Right lobe of liver (tissue), 6 donors: ENCODE measurements at regions not wholly inside any gene's neighbourhood (a gene's known extent, or its start where the extent isn't known, plus 50 kb on each side); places are given as distances from the start of the nearest gene placed in this dataset.

ENCODE experiments used
- ATAC-seq, 4 donors: fragments of 200-7000 bp; cut with Tn5 transposase; one replicate each; pipeline ENCODE4 v1.9.1; 2020; ENCODE audit warnings: mild to moderate bottlenecking in 4 of 4, moderate library complexity in 4 of 4
- DNase-seq, 3 donors: peaks; one replicate each; pipeline ENCODE4 v3.0.0-alpha.2; 2020
- H3K27ac ChIP-seq, 3 donors: fragments of 200-600 bp; one replicate each; pipeline ENCODE4 v1.8.0; 2022
- H3K27me3 ChIP-seq, 2 donors: fragments of 200-600 bp; one replicate each; pipeline ENCODE4 v1.8.0; 2022
- H3K36me3 ChIP-seq, 4 donors: fragments of 200-600 bp; sonication (generic) in 1 of 4; one replicate each; pipeline versions ENCODE4 v1.5.1 to v1.8.0; 2017 to 2022; ENCODE audit warnings: control low read depth in 1 of 4
- H3K4me1 ChIP-seq, 4 donors: fragments of 200-600 bp; sonication (generic) in 1 of 4; one replicate each; pipeline versions ENCODE4 v1.5.1 to v1.8.0; 2017 to 2022; ENCODE audit warnings: control low read depth in 1 of 4
- H3K4me3 ChIP-seq, 3 donors: fragments of 200-600 bp; one replicate each; pipeline ENCODE4 v1.8.0; 2022
- H3K9me3 ChIP-seq, 4 donors: fragments of 200-600 bp; sonication (generic) in 1 of 4; one replicate each; pipeline versions ENCODE4 v1.5.1 to v1.8.0; 2017 to 2022; ENCODE audit warnings: control low read depth in 1 of 4
- CTCF ChIP-seq, 4 donors: fragments of 200-600 bp in 3 of 4; fragments of 450-650 bp in 1 of 4; IDR thresholded peaks; one replicate each; pipeline versions ENCODE4 v1.5.1 to v1.8.0; 2016 to 2022; ENCODE audit warnings: antibody characterized with exemption in 4 of 4, mild to moderate bottlenecking in 2 of 4
- POLR2A ChIP-seq: fragments of 450-650 bp; IDR thresholded peaks from one replicate; pipeline ENCODE4 v1.6.1; 2017; ENCODE audit warnings: antibody characterized with exemption, mild to moderate bottlenecking
- WGBS: methylation state at CpG from one replicate; pipeline ENCODE4 v1.1.6; 2018; ENCODE audit warnings: low coverage, low lambda C conversion rate; ENCODE audit not compliant: insufficient coverage; ENCODE audit errors: missing lambda C conversion rate; 5-methylcytosine and 5-hydroxymethylcytosine counted together
- intact Hi-C, 2 donors: fragments of 100-400 bp; cut with DNase I; formaldehyde crosslinking; loops; one replicate each; pipeline versions ENCODE4 v1.11.2 to v1.14.1; 2022
- donor health status: DM: no; HTN: yes; CAD: no.
- donor health status: DM: no; HTN: no; CAD: no.
- donor health status: DM: no; HTN: no; CAD: no.
- donor health status: DM: no; HTN: yes; CAD: no.
- donor health status: DM: no; HTN: yes; CAD: no.

- ATAC-seq (no peak), DNase-seq (no peak)
- intact Hi-C loops = no loop called here
- Histone ChIP-seq H3K36me3 (no peaks in the 10 kb centered on the region), H3K4me1 (no peaks in the 10 kb centered on the region), H3K9me3 (no peaks in the 10 kb centered on the region), H3K4me3 (no peak overlapping the region), H3K27me3 (no peaks in the 10 kb centered on the region), H3K27ac (no peak overlapping the region)
- WGBS = 81% methylated on average over 5 of the region's 5 CpGs
- no peak for TF ChIP-seq CTCF (IDR thresholded peaks at IDR 0.05)
Measured at GRCh38 chr12:19641235-19642080, 202.2 kb downstream of the AEBP2 start.

DNA sequence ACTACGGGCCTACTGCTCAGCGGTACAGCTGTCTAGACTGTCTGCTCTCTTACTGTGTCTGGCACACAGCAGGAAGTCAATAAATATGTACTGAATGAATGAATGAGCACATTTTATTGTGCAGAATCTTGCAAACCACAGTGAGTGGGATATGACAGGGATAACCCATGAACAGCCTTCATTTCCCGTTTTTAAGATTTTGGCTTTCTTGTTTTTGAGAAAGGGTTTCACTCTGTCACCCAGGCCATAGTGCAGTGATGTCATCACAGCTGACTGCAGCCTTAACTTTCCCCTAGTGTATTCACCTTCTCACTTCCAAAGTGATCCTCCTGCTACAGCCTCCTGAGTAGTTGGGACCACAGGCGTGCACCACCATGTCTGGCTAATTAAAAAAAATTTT is 203.1 kb downstream of the AEBP2 start:
- Histone ChIP-seq H3K27ac (no peak overlapping the region), H3K27me3 (no peaks in the 10 kb centered on the region), H3K4me3 (no peak overlapping the region), H3K9me3 (no peaks in the 10 kb centered on the region), H3K36me3 (no peaks in the 10 kb centered on the region), H3K4me1 (no peaks in the 10 kb centered on the region)
- TF ChIP-seq CTCF (IDR thresholded peaks at IDR 0.05) = no peak
- TF ChIP-seq POLR2A = no peak
- no peak for ATAC-seq
- DNase-seq = no peak
- intact Hi-C loops = no loop called here
- 90% methylated on average over 4 of the region's 4 CpGs for WGBS

DNA sequence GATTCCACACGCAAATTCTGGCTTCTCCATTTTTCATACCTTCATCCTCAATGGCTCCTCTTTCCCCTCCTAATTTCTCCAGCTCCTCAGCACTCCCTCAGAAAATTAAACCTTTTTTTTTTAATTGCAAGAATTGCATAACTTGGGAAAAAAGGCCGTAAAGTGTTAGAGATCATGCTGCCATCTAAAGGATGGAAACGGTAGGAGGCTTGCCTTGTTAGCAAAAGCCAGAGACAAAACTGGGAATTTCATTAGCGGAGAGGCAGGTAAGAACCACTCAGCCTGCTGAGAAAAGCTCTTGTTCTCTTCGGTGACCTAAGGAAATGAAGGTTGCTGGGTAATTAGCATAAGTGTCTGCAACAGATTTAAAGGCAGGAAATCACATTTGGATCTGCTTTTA is 204.3 kb downstream of the AEBP2 start:
- TF ChIP-seq CTCF (IDR thresholded peaks at IDR 0.05) (peak; percentile 41 to 59 (median 53)), POLR2A (no peak)
- Histone ChIP-seq H3K27me3 (no peaks in the 10 kb centered on the region), H3K36me3 (no peaks in the 10 kb centered on the region), H3K9me3 (no peaks in the 10 kb centered on the region), H3K4me1 (no peaks in the 10 kb centered on the region), H3K4me3 (no peak overlapping the region), H3K27ac (no peak overlapping the region)
- DNase-seq (no peak), ATAC-seq (peak; percentile 57 to 77 (median 68))
- intact Hi-C loops = no loop called here
- 11% methylated on average over 5 of the region's 5 CpGs for WGBS

GRCh38 chr12:19644571-19644970 is 205.3 kb downstream of the AEBP2 start:
- no peak overlapping the region for H3K27ac ChIP-seq
- intact Hi-C loops = no loop called here
- no peaks in the 10 kb centered on the region for H3K4me1 ChIP-seq
- DNase-seq = no peak
- no peak overlapping the region for H3K4me3 ChIP-seq
- H3K36me3 ChIP-seq = no peaks in the 10 kb centered on the region
- TF ChIP-seq POLR2A = no peak
- no peak for TF ChIP-seq CTCF (IDR thresholded peaks at IDR 0.05)
- H3K9me3 ChIP-seq = no peaks in the 10 kb centered on the region
- 70% methylated on average over 3 of the region's 3 CpGs for WGBS
- H3K27me3 ChIP-seq = no peaks in the 10 kb centered on the region
- no peak for ATAC-seq
